GM10266 (cell line): ENCODE measurements at regions not wholly inside any gene's neighbourhood (a gene's known extent, or its start where the extent isn't known, plus 50 kb on each side); places are given as distances from the start of the nearest gene placed in this dataset.

ENCODE experiments used
- DNase-seq: peaks from one replicate; pipeline ENCODE4 v3.0.0; 2012; ENCODE audit errors: extremely low spot score
- TF ChIP-seq, protein P1 (sequence below): IDR thresholded peaks from 2 replicates; pipeline ENCODE4 v1.5.1; 2012; ENCODE audit warnings: mild to moderate bottlenecking, low read depth; ENCODE audit not compliant: control insufficient read depth, insufficient read depth; ENCODE audit errors: missing control alignments

DNA sequence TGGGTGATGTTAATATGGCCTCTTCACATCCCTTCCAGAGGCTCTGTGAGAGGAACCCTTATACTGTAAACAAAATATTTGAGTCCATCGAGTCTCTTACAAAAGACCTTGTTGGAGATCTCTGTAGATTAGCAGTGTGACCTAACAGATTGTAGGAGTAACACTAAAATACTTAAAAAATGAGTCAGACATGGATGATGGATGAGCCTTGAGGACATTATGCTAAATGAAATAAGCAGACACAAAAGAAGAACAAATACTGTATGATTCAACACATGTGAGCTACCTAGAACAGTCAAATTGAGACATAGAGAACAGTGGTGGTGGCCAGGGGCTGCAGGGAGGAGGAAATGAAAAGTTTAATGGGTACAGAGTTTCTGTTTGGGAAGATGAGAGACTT is 152.2 kb upstream of the UBL3 start:
- TF ChIP-seq, protein P1, sequence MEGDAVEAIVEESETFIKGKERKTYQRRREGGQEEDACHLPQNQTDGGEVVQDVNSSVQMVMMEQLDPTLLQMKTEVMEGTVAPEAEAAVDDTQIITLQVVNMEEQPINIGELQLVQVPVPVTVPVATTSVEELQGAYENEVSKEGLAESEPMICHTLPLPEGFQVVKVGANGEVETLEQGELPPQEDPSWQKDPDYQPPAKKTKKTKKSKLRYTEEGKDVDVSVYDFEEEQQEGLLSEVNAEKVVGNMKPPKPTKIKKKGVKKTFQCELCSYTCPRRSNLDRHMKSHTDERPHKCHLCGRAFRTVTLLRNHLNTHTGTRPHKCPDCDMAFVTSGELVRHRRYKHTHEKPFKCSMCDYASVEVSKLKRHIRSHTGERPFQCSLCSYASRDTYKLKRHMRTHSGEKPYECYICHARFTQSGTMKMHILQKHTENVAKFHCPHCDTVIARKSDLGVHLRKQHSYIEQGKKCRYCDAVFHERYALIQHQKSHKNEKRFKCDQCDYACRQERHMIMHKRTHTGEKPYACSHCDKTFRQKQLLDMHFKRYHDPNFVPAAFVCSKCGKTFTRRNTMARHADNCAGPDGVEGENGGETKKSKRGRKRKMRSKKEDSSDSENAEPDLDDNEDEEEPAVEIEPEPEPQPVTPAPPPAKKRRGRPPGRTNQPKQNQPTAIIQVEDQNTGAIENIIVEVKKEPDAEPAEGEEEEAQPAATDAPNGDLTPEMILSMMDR = no peak
- DNase-seq = no peak

DNA sequence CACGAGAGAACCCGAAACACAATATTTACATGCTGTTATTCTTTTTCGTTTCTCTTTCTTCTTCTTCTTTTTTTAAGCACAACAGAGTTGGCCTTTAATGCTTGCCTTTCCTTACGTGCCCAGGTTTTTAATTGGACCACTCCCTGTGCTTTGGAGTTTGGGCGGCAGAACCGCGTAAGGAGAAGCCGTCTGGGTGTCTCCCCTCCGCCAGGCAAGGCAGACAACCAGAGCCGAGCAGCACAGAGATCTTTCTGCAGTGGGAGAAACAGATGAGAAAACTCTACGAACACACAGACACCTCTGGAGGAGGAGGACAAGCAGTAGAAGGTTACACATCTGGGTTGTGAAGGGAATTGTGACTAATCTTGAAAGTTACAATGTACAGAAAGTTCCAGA is 150.0 kb upstream of the UBL3 start:
- TF ChIP-seq, protein P1 = no peak
- no peak for DNase-seq

DNA sequence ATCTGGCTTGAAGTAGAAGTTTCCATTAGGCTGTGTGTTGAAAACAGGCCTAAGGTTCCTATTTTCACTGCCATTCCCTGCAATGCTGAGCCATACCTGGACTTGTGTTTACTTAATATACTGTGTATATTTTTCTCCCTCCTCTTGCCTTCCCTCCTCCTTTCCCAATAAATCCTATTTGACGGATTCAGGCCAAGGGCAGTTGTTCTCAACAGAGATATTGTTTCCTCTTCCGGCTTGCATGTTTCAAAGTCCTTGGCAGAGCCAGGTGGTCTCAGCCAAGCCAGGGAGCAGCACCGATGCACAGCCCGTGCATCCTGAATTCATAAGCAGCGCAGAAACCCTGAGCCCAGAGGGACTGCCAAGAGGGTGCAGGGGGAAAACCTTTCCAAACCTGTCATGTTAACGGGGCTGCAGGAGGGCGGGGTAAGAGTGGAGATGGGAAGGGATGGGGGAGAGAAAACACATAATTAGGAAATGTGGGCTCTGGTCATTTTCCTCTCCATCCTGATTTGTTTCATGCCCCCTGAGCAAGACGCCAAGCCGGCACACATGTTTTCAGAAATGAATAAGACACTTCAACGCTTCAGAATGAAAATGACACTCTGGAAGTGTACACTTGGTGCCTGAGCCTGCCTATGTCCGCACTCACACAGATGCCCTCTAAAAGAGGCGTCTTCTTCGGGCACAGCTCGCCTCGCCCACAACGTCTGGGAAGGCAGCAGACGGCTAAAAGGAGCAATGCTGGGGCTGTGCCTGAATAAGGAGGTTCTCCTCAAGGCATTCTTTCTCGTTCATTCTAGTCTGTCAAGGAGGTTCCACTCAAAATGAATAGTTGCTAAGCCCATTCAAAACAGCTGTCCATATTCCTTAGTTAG is 149.3 kb upstream of the UBL3 start:
- no peak for DNase-seq
- TF ChIP-seq, protein P1 = no peak

DNA sequence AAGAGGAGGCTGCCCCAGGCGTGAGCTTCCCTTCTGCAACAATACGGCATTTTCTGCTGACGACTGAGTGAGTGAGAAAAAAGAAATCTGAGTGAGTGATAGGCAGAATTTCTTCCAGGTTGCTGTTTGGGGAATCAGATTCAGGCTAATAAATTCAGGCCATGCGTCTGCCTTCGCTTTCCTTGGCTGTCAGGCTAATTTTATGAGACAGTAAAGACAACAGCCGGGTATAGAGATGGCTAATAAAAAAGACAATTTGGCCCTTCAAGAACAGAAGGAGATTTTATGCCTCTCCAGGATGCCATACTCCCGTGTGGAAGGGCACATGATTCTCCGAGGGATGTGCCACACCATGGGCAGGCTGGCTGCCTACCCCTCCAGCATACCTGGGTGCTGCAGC is 145.9 kb upstream of the UBL3 start:
- no peak for DNase-seq
- TF ChIP-seq, protein P1 = no peak

DNA sequence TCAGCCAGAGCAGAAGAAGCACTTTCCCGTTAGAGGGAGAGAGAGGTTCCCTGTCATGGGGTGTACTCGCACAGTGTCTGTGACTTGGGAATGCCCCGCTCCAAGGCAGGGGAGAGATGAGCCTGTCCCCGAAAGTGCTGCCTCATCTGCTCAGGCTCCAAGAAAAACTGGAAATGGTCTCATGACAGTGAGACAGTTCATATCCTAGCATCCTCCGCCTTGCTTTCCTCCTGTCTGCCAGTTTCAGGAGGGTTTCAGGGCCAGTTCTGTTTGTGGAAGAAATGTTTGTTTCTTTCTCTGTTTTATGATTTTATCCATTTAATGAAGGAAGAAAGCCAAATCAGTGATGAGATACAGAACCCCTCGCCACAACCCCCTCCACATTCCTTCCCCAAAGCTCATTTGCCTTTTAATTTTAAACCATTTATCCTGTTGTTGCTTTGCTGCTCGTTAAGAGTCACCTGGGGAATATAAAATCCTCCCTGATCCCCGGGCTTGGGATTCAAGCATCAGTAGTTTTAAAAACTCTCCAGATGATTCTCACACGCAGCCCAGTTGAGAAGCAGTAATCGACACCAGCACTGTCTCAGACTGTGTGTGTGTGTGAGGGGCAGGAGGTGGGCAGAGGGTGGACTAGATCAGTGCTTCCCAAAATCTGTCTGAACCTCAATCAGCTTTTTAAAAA is 144.6 kb upstream of the UBL3 start:
- DNase-seq = no peak
- TF ChIP-seq, protein P1 = no peak

DNA sequence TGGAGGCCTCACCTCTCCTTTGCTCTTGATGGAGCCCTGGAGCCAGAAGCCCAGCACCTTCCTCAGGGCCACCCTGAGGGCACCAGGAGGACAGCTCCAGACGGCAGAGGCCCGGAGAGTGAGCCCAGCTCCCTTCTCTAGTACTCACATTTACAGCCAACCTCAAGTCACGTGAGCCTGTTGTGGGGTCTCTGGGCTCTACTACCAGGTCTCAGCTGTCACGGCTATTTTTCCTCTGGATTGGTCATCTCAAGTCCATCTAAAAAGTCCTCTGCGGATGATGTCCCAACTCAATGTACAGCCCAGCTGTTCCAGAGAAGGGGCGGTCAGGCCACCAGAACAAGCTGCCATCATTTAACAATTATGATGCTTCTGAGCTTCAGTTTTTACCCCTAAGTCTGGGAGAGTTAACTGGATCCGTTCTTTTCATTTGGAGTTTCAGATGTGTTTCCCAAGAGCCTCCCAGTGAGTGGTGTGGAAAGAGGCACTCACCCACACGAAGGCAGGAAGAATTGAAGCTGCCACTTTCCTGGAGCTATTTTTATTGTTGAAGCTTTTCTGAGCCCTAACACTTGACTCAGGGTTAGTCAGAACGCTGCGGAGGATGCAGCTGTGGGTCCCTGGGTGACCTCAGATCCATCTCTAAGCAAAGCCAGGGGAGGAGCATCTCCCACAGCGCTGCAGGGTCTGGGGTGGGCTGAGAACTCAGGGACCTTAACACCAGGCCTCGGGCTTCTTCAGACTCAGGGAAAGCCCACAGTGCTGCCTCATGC is 143.5 kb upstream of the UBL3 start:
- TF ChIP-seq, protein P1 = no peak
- no peak for DNase-seq
